ENCODE measurements at regions not wholly inside any gene's neighbourhood (a gene's known extent, or its start where the extent isn't known, plus 50 kb on each side); places are given as distances from the start of the nearest gene placed in this dataset.

DNA sequence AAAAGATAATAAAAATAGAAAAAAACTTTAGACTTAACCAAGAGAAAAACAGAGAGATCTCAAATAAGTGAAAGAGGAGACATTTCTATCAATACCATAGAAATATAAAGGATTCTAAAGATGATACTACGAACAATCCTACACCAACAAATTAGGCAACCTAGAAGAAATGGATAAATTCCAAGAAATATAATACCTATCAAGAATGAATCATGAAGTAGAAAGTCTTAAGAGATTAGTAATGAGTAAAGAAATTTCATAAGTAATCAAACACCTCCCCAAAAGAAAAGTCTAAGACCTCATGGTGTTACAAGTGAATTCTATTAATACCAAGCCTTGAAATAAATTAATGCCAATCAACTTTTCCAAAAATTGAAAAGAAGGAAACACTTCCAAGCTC is 1584.5 kb upstream of the MIR17HG start:
- FAIRE-seq, result no peak

DNA sequence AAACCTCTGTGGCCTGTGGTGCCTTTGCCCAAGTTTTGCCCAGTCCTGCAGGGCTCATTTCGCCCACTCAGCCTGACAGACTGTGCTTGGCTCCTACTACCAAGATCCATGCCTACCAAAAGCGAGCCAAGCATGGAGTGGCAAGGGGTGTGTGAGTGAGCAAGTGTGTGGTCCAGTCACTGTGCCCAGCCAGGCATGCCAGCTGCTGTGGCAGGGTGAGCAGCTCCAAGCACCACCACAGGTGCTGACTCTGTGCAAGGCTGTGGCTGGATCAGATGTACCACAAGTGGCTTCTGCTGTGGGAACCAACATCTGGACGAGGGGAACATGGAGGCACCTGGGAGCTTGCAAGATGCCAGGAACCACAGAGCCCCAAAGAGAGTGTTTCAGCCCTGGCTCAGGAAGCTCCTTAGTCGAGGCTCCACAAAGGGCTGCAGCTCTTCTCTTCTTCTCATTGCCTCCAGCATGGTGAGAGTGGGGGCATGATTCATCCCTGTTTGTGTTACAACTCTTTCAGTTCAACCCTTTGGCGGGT is 1564.2 kb upstream of the MIR17HG start:
- DNase-seq (ENCODE audit: insufficient read length, low spot score) (no peak), FAIRE-seq (no peak)
- TF ChIP-seq, protein P1, sequence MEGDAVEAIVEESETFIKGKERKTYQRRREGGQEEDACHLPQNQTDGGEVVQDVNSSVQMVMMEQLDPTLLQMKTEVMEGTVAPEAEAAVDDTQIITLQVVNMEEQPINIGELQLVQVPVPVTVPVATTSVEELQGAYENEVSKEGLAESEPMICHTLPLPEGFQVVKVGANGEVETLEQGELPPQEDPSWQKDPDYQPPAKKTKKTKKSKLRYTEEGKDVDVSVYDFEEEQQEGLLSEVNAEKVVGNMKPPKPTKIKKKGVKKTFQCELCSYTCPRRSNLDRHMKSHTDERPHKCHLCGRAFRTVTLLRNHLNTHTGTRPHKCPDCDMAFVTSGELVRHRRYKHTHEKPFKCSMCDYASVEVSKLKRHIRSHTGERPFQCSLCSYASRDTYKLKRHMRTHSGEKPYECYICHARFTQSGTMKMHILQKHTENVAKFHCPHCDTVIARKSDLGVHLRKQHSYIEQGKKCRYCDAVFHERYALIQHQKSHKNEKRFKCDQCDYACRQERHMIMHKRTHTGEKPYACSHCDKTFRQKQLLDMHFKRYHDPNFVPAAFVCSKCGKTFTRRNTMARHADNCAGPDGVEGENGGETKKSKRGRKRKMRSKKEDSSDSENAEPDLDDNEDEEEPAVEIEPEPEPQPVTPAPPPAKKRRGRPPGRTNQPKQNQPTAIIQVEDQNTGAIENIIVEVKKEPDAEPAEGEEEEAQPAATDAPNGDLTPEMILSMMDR (IDR thresholded peaks at IDR 0.05; ENCODE audit: insufficient read depth, missing control alignments), result no peak

More for the DNA sequence above, 1584.5 kb upstream of the MIR17HG start:
- TF ChIP-seq, protein P1 (IDR thresholded peaks at IDR 0.05; ENCODE audit: insufficient read depth, missing control alignments), result no peak
- DNase-seq (ENCODE audit: insufficient read length, low spot score), result no peak

DNA sequence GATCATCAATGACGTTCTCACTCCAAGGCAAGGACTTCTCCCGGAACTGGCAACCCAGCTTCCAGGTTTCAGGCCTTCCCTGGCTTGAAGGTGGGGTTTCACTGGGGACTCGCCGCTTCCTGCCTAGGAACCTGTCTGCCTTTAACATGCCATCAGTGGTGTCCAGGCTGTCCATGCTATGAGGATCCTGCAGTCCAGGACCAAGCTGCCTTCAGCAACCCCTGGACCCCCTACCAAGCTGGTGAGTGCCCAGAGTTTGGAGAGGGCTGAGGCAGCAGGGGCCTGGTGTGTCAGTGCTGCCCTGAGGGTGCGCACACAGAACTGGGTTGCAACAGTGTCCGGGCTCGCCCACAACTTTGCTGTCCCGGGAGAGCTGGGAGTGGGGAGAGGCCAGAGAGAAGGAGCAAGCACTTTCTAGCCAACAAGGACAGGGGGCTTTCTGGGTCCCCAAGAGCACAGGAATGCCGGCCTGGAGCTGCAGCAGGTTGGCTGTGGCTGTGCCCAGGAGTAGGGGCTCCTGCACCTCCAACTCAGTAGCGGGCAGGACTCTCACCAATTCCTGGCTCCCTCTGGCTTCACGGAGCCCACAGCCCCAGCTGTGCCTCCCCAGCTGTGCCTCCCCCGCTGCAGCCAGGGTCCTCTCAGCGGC is 1563.2 kb upstream of the MIR17HG start:
- FAIRE-seq (no peak), DNase-seq (ENCODE audit: insufficient read length, low spot score) (no peak)
- TF ChIP-seq, protein P1 (IDR thresholded peaks at IDR 0.05; ENCODE audit: insufficient read depth, missing control alignments), result no peak

DNA sequence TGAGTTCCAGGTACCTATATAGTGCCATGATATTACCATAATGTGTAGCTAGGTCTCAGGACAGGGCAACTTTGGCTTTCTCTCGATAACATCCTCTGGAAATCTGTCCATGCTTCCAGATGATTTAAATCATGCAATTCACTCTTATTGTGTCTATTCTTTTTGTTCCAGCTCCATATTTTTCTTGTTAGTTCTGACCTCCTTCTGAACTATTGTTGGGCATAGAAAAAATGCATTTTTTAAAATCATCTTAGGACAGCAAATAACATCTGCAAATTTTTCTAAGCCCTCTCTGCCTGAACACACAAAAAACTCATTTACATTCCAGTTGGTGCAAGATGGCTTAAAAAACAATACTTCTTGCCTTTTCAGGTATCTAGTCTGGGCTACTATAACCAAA is 1561.0 kb upstream of the MIR17HG start:
- TF ChIP-seq, protein P1 (IDR thresholded peaks at IDR 0.05; ENCODE audit: insufficient read depth, missing control alignments), result no peak
- FAIRE-seq, result no peak
- DNase-seq (ENCODE audit: insufficient read length, low spot score), result no peak

DNA sequence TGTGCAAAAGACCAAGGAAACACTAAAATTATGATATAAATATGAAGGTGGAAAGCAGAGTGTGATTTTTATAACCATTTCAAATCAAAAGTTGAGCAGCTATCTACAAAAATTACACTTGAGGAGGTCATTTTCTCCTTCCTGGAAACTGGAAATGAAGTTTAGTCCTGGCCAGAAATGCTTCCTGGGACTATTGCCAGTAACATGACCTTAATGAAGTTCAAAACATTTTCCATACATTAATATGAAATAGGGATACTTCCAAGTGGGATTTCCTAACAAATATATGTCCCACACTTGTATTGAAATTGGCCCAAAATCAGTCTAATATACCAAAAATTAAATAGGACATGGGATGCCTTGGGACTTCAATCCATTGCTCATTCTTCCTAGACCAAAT is 1556.8 kb upstream of the MIR17HG start:
- TF ChIP-seq, protein P1 (IDR thresholded peaks at IDR 0.05; ENCODE audit: insufficient read depth, missing control alignments), result no peak
- FAIRE-seq (no peak), DNase-seq (ENCODE audit: insufficient read length, low spot score) (no peak)

DNA sequence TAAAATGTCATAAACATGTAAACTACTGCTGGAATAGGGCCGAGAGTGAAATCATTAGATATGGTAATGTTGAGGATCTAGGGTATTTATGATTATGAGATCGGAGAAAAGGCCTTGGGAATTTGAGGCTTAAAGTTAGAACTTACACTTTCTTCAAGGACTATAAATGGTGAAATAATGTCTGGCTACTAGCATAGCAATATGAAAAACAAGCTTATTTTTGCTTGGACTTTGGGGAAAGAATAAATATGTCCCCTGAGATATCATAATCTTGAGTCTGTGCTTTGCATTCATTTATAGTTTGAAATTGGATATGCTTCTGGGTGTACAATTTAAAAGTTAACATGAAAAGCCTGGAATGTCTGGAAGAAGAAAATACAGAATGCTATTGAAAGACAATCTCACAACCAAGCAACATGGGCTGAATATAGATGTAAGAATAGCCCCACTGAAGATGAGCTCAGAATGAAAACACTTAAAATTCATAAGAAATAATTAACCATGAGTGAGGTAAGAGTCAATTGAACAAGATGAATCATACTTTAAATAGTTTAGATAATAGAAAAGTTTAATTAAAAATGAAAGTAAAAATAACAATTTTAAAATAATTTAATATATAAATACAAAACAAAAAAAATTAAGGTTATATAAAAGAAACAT is 1555.4 kb upstream of the MIR17HG start:
- no peak for DNase-seq (ENCODE audit: insufficient read length, low spot score)
- TF ChIP-seq, protein P1 (IDR thresholded peaks at IDR 0.05; ENCODE audit: insufficient read depth, missing control alignments), result no peak
- FAIRE-seq, result no peak

DNA sequence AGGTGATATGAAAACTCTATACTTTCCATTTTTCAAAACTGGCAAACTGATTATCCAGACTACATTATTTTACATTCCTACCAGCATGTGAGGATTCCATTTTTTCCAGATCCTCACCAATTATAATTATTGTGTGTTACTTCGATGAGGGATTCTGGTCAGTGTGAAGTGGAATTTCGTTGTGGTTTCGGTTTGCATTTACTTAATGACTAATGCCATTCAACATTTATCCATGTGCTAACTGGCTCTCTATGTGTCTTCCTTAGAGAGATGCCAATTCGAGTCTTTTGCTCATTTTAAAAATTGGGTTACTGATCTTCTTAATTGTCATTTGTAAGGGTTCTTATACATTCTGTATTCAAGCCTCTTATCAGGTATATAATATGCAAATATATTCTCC is 1551.3 kb upstream of the MIR17HG start:
- no peak for DNase-seq (ENCODE audit: insufficient read length, low spot score)
- TF ChIP-seq, protein P1 (IDR thresholded peaks at IDR 0.05; ENCODE audit: insufficient read depth, missing control alignments), result no peak
- FAIRE-seq, result no peak
